Stimulated activated CD8-positive, alpha-beta memory T cell treated with anti-CD3 and anti-CD28 coated beads, Interleukin-12 subunit alpha, Interleukin-12 subunit beta, amount 100 ng/mL, for 4 hours (primary cell): ENCODE measurements at regions not wholly inside any gene's neighbourhood (a gene's known extent, or its start where the extent isn't known, plus 50 kb on each side); places are given as distances from the start of the nearest gene placed in this dataset.

ENCODE experiments used
- DNase-seq: peaks from one replicate; pipeline ENCODE4 v3.0.0-alpha.2; 2020; ENCODE audit warnings: low read depth

DNA sequence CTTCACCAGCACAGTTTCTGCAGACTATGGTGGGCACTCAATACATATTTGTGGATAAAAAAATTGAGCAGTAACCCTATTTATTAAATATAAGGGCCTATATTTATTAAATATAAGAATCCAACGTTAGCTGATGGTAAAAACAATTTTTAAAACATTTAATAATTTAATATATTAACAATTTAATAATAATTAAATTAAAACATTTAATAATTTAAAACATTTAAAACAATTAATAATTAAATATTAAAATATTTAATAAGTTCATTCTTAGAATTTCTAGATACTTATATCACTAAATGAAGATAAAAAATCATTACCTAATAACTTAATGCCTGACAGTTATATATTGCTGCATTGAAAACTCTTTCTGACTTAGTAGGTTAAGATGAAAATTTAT, 880.2 kb upstream of the EPHA6 start:
- no peak for DNase-seq

DNA sequence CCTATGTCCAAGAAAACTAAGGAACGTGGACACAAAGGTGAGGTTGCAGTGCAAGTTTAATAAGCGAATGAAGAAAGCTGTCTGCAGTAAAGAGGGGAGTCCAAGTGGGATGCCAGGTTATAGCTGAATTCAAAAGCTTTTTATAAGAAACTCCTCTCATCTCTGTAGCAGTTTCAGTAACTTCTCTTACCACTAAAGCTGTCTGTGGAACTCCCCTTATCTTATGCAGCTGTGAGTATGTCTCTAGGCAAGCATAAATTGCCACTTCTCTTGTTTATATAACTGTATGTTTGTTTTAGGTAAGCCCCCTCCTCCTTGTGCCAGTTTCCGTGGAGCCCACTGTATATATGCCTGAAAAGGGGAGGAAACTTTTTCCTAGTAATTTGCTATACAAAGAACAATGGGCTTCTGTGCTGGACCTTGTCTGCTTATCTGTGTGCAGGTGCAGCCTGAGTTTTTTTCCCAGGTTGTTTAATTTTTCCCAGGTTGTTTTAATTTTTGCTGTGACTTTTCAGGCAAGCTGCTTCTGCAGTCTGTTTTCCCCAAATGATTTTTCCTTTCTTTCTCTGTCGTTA, 875.1 kb upstream of the EPHA6 start:
- no peak for DNase-seq

DNA sequence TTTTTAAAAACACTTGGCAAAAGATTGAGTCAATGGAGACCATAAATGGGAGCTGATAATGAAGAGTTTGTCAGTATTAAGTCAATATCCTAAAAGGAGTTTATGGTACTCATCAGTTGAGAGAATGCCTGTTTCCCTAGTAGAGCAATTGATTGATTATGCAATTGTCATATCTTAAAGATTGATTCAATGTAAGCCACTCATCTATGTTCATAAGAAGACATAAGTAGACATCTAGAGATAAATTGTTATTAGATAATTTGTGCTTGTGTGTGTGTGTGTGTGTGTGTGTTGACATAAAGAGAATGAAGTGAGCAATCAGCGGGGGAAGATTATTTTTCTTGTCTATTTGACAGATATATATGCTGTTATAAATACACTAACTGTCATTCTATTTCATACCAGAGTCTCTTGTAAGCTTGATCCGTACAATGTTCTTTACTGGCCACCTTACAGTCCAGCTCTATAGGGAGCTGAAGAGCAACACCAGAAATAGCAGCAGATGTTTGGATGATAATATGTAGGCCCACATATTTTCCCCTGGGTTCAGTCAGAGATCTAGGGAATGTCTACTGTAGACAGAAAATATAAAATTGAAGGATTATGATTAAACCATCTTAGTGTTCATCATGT, 848.6 kb upstream of the EPHA6 start:
- DNase-seq: no peak

DNA sequence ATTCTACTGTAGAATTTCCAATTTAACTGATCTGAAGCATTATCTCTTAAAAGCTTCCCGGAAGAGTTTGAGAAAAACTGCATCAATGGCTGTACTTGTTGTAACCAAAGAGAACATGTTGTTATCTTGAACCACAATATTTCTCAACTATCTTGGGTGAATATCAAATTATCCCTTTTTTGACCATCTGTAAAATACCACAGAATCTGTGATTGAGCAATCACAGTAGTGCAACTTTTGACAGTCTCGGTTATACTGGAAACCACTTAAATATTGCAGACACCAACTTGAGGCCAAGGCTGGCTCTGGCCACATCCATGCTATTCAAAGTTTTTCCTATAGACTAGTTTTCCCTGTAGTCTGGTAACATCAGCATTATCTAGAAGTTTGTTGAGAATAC, 842.8 kb upstream of the EPHA6 start:
- no peak for DNase-seq

DNA sequence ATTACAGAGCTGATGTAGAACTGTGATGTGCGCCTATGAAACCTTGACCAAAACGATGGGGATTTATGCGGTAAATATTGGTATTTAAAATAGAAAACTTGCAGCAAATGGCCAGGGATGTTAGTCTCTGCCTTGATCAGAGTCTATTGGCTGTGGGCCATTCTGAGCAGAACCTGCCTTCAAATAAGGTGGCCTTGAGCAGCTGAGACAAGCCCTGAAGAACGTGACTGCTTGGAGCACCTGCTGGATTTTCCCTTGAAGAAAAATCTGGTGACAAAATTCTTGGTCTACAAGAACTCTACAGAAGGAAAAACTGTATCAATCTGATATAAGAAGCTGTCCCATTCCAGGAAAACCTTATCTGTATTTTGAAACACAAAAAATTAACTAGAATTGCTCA, 820.1 kb upstream of the EPHA6 start:
- no peak for DNase-seq

DNA sequence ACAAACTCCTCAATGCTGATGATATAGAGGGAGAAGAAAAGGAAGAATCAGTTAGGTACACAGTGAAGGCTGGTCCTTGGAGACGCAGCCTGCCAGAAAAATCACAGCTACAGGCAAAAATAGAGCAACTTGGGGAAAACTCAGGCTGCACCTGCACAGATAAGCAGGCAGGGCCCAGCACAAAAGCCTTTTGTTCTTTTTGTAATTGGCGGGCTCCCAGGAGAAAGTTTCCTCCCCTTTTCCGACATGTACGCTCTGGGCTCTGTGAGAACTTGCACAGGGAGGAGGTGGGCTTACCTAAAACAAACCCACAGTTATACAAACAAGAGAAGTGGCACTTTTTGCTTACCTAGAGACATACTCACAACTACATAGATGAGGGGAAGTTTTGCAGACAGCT, 813.4 kb upstream of the EPHA6 start:
- DNase-seq: no peak

DNA sequence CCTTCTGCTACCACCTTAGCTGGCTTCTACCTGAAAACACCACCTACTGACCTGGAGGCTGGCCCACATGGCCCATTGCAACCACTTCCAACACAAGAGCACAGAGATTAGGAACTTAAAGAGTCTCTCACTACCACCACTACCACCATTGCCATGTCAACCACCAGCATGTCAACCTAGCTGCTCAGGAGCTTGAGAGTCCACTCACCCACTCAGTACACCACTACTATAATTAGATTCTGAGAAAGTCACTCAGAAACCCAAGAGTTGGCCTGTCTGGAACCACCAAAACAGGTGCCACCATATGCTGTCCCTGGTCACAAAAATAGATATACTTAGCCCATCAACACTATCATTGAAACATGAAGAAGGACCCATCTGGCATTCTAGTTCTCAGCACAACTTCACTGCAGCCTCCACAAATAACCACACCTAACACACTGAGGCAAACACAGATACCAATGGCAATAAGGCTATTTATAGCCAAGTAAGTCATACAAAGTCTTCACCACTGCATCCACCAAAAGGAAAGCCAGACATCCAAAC, 806.7 kb upstream of the EPHA6 start:
- no peak for DNase-seq

DNA sequence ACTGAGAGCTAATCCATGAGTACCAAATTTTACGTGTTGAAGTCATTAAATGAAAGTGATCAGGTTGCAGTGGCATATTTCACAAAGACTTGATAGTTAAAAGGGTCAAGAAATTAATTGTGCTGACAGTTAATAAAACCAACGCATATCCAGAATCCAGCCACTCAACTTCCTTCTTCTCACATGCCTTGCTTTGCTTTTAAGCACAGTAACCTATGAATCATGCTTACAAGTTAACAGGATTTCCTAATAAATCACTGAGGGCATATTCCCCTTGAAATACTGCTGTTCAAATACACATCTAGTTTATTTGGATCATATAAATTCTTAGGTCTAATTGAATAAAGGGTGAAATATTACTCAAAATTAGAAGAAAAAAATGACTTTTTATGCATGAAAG, 801.5 kb upstream of the EPHA6 start:
- no peak for DNase-seq

DNA sequence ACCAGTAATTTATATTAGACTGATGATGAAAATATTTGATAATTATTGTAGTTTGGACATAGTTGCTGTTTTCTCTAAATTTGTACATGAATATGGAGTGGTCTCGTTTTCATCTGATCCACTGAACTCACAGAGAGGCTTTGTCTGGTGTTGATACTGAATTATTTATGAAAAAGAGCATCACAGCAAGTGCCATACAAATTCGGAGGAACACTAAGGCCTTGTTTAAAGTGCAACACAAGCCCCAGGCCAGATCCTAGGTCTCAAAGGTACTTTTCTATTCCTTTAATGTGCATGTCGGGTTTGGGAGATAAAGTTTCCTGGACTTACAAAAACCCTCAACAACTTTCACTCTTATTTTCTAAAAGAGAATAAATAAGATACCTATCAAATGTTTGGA, 796.8 kb upstream of the EPHA6 start:
- DNase-seq: no peak

DNA sequence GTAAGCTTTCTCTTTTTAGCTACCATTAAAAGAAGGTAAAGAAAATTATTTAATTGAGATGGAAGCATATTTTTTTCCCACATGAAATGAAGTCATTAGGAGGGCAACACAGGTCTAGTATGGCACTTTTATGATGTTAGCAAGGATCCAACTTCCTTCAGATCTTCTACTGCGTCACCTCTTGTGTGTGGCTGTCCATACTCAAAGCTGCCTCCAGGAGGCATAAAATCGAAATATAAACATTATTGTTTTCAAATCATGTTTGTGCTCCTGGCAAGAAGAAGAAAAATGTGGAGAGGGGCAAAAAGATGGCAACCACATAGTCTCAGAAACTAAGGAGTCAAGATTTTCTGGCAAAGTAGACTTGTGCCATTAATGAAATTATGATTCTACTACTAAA, 791.7 kb upstream of the EPHA6 start:
- DNase-seq: no peak

DNA sequence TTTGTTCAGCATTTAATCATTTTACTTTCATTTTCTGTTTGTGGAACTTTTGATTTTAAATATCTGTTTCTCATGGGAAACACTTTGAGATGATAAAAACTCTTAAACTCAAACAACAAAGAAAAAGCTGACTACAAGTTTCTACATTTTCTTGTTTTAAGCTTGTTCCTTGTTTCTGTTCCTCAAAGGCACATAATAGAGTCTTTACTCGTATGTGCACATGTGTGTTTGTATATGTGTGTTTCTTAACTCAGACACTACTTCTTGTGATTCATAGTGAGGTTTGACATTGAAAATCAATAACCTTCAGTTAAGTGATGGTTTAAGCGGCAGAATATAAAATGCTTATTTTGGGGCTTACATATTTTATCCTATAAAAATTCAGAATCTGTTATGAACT, 786.7 kb upstream of the EPHA6 start:
- no peak for DNase-seq

DNA sequence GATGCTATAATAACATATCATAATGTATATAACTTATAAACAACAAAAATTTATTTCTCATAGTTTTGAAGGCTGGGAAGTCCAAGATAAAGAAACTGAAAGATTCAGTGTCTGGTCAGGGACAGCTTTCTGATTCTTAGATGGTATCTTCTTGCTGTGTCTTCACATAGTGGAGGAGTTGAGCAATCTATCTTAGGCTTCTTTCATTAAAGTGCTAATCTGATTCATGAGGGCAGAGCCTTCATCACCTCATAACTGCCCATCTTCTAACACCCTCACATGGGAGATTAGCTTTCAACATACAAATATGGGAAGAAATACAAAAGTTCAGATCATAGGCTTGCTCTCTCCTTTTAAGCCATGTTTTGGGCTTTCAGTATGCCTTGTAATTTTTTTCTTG, 774.8 kb upstream of the EPHA6 start:
- DNase-seq: no peak

DNA sequence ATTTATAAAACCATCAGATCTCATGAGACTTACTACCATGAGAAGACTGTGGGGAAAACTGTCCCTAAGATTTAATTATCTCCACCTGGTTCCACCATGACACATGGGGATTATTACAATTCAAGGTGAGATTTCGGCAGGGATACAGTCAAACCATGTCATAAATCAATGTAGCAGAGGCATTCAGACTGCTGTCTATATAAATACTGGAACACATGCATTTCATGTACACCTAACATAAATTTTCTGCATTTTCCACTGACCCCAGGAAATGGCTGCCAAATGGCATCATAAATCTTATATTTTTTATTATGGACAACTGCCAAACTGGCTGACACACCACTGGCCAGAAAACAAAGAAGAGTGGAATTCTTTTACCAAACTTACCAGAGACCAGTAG, 755.1 kb upstream of the EPHA6 start:
- no peak for DNase-seq

DNA sequence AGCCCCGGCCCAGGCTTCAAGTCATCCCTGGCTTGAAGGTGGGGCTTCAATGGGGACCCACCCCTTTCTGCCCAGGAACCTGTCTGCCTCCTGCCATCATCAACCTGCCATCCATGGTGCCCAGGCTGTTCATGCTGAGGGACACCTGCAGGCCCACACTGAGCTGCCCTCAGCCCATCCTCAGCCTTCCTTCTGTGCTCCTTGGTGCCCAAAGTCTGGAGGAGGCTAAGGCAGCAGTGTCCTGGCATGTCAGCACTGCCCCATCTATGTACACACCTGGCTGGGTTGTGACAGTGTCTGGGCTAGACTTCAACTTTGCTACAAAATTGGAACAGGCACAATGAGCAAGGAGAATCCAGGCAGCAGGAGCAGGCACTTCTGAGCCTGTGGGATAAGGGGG, 745.3 kb upstream of the EPHA6 start:
- DNase-seq: no peak

DNA sequence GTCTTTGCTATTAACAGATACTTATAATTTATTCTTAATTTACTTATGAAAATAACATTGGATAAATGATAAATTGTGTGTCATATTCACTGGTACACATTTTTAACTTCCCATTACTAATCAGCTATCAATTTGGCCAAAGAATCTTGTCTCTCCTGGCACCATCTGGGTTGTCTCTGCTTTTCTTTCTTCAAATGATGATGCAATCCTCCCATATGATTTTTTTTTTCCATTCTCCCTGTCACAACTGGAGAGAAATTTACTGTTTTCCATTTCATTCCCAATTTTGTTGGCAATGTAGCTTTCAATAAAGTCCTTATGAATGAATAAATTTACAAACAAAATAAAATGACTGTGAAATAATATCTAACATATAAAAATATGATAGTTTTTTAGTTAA, 743.7 kb upstream of the EPHA6 start:
- no peak for DNase-seq

DNA sequence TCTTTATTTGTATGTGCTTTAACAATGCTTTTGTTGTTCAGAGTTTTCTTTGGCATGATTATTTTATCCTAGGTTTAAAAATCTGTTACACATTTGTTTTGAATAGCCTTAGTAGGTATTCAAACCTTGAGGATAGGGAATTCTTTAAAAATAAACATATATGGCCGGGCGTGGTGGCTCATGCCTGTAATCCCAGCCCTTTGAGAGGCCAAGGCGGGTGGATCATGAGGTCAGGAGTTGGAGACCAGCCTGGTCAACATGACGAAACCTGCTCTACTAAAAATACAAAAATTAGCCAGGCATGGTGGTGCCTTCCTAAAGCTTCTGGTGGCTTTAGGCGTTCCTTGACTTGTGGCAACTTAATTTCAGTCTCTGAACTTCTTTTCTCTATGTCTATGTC, 743.3 kb upstream of the EPHA6 start:
- DNase-seq: no peak

DNA sequence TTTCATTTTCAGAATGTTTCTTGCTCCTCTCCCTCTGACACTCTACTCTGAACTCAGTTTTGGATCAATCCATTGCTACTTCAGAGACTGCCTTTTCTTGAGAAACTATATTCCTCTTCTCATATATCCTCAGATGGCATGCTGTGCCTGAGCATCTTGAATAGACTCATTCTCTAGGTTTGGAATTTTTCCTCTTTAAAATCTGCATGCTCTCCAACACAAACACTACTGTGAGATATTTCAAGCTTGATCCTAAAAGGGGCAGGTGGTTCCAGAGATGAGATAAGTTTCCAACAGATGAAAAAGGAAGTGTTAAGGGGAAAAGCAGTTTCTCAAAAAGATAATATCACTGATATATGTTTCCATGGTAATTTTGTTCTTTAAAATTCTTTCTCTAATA, 742.2 kb upstream of the EPHA6 start:
- DNase-seq: no peak

DNA sequence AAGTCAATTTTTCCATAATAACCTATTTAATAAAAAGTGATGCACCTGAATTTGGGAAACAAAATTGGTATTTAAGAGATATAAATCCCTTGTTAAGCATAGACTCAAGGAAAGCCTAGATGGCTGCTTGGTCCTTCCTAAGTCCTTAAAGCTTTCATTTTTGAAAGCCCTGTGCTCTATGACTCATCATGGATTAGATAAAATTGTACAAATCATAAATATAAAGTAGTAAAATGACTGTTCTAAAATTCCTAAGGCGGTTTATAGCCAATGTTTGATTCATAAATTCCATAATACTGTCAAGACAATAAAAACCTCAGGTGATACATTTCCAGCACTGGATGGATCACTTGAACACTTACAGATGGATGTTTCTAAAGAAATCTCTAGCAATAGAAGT, 730.8 kb upstream of the EPHA6 start:
- DNase-seq: no peak

DNA sequence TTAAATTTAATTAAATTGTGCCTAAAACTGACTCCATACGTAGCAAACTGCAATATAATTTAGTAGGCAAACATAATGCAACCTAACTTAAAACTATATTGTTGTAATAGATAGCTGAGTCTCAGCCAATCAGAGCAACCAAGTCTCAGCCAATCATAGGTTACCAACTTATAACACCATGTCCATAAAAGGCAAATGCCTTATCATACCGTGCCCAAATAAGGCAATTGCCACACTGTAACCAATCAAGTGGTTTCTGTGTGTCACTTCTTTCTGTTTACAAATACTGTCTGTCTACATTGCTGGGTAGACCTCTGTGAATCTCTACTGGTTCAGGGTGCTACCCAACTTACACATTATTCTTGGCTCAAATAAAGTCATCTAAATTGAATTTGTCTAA, 728.4 kb upstream of the EPHA6 start:
- DNase-seq: no peak

DNA sequence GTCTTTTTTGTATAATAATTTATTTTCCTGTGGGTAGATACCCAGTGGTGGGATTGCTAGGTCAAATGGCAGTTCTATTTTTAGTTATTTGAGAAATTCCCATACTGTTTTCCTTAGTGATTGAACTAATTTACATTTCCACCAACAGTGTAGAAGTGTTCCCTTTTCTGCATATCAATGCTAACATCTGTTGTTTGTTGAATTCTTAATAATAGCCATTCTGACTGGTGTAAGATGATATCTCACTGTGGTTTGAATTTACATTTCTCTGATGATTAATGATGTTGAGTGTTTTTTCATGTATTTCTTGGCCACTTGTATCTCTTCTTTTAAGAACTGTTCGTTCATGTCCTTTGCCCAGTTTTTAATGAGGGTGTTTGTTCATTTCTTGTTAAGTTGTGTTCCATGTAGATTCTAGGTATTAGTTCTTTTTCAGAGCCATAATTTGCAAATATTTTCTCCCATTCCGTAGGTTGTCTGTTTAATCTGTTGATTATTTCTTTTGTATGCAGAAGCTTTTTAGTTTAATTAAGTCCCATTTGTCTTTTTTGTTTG, 713.3 kb upstream of the EPHA6 start:
- DNase-seq: no peak

DNA sequence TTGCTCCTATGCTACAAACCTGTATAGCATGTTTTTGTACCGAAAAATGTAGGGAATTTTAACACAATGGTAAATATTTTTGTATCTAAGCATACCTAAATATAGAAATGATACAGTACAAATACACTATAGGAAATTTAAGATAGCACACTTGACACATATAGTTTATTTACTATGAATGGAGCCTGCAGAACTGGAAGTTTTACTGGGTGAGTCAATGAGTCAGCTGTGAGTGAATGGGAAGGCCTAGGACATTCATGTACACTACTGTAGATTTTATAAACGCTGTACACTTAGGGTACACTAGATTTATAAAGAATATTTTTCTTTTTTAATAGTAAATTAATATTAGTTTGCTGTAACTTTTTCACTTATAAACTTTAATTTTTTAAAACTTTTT, 707.7 kb upstream of the EPHA6 start:
- DNase-seq: no peak
